HG03439 (cell line): ENCODE measurements at regions not wholly inside any gene's neighbourhood (a gene's known extent, or its start where the extent isn't known, plus 50 kb on each side); places are given as distances from the start of the nearest gene placed in this dataset.
"Not testable (repeated sequence)": the region's sequence is repeated elsewhere in the genome, so short reads cannot be mapped to it uniquely, and the experiment has no call there.

Experiments used
- ATAC-seq: cut with Tn5 transposase; IDR thresholded peaks from one replicate; pipeline ENCODE4 v1.9.1; 2021; ENCODE audit warnings: mild to moderate bottlenecking, moderate library complexity; ENCODE audit not compliant: unreplicated experiment

GRCh38 chr9:16267281-16268066, 603.0 kb downstream of the BNC2 start:
- ATAC-seq: no peak

- ATAC-seq: no peak
Measured at GRCh38 chr9:16268067-16268881, 602.2 kb downstream of the BNC2 start.

GRCh38 chr9:16271967-16272366, 598.5 kb downstream of the BNC2 start:
- ATAC-seq: no peak

DNA sequence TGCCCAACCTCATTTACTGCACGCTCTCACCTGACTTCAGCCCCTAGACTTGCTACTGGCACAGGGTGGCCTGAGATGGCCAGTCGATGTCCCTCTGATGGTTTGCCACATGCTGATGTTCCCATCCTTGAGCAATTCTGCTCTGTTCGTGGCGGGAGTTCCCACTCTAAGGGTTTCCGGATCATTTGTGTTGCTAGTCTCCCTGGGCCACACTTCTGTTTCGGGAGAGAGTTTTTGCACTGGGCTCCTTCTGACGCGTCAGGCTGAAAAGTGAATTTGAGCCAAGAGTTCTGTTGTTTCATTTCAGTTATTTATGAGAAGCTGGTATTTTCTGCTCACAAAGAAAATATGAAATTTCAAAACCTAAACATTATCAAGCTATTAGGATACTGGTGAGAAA, 597.7 kb downstream of the BNC2 start:
- ATAC-seq: no peak

DNA sequence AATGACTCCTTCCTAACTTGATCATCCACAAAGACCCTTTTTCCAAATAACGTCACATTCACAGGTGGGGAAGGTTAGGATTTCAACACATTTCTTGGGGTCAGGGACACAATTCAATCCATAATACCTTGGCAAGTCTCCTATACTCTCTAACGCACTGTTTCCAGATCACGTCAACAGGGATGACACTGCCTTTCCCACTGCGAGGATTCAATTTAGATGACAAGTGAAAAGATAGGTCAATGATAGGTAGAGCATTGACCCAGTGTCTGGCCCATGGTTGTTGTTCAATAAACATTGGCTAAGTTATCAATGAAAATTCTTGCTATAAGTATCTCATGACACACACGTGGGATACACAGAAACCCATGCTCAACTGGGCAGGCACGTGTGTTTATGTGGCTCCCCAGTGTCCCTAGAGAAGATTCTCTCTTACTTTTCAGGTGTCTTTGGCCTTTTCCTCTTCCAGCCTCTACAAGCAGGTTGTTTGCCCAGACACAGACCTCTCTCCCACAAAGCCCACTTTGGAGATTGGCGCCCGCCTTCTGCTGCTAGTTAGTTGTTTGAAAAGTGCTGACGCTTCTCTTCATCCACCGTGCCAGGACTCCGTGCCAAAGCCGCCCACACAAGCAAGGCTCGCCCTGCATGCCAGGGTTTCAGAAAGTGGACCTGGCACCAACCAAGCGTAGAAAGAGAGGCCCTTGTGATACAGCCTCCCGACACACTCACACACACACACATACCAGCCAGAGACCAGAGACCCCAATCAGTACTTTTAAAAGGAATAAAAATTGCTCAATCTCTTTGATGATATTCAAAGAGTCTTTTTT, 594.5 kb downstream of the BNC2 start:
- no peak for ATAC-seq

DNA sequence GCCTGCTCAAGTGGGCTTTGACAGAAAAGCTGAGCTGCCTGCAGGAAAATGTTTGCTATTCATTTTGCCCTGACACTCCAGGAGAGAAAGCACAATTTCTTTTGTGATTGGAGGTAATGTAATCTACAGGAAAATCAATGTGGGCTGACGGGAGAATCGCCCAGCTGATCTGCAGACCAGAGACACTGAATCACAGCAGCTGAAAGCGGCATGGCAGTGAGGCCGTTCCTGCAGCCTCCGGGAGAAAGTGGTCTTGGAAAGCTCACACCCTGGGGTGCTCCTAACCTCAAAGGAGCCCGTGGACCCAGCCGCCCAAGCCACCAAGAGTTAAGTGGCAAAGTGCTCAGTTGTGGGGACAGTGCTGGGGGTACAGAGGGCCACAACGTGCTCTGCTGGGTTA, 593.6 kb downstream of the BNC2 start:
- ATAC-seq: no peak

GRCh38 chr9:16277471-16277960, 593.0 kb downstream of the BNC2 start:
- ATAC-seq: no peak

DNA sequence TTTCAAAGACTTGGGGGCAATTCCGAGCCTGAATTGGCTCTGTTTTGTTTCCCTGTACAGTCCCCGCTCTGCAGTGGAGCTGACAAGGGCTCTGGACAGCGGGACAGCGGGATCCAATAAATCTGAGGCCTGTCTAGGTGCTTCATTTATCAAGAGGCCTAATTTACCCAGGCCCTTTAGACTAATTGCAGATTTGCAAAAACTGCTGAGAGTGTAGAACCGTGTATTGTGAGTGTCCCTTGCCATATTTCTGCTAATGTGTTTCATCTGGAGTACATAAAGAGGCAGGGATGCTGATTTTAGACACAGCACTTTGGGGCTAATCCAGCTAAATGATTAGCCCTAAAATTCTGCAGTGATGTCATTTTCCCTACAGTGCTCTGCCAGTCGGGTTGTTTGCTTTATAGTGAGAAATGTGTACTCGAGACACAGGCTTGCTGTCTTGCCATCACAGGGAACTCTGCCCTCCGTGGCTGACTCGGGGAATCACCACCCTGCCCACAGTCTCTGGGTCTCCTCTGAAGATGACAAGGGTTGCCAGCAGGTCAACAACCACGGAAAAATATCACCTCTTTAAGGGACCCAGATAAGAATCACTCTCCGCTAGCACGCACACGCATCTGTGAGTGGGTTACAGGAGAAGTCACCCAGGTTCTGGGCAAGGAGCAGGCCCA, 592.0 kb downstream of the BNC2 start:
- no peak for ATAC-seq

GRCh38 chr9:16281707-16282106, 588.8 kb downstream of the BNC2 start:
- no peak for ATAC-seq

GRCh38 chr9:16282216-16282615, 588.3 kb downstream of the BNC2 start:
- ATAC-seq: no peak

- no peak for ATAC-seq
Measured at GRCh38 chr9:16282718-16283117, 587.8 kb downstream of the BNC2 start.

GRCh38 chr9:16286160-16286559, 584.3 kb downstream of the BNC2 start:
- no peak for ATAC-seq

DNA sequence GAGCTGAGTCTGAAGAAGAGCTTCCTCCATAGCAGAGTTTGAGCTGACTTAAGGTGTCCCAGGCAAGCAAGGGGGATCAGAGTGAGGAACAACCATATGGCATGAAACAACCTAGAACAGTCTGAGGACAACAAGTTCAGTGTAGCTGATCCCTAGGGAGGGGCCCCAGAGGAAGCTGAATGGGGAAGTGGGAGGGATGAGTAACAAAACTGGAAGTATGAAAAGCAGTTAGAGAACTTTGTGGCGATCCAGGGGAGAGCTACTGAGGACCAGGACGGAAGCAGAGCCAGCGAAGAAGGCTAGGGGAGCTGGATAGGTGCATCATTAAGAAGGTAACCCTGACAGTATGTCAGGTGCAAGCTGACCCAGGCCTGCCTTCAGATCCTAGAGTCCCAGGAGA, 580.8 kb downstream of the BNC2 start:
- ATAC-seq: no peak

GRCh38 chr9:16290169-16290568, 580.3 kb downstream of the BNC2 start:
- ATAC-seq: no peak

DNA sequence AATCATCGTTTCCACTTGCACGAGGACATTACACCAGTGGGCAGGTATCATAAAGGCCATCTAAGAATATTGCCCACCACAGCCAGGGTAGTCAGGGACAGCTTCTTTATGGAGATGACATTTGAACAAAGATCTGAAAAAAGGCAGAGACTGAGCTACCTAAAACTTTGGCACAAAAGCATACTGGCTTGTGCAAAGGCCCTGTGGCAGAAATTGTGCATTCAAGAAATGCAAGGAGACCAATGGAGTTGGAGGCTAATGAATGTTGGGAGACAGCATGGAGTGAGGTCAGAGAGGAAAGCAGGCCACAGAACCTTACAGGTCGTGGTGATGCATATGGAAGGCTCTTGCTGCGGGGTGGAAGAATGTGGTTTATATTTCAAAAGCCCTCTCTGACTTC, 578.5 kb downstream of the BNC2 start:
- ATAC-seq: no peak

DNA sequence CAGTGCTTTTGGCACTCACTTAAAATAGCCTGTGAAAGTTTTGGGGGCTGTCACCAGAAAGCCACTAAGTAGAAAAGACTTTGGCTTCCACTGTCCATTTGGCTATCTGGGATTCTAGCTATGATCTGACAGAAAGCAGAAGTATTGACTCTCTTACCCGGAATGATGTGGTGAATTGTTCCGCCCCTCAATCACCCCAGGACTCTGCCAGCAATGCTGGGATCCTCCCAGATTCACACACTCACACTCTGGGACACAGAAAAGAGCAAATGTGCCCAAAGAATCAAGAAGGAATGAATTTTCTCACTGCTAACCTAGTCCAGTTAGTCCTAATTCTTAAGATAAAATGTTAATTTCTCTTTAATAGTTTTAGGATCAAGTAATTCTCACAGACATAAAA, 576.9 kb downstream of the BNC2 start:
- ATAC-seq: no peak

GRCh38 chr9:16294133-16294770, 576.2 kb downstream of the BNC2 start:
- no peak for ATAC-seq

DNA sequence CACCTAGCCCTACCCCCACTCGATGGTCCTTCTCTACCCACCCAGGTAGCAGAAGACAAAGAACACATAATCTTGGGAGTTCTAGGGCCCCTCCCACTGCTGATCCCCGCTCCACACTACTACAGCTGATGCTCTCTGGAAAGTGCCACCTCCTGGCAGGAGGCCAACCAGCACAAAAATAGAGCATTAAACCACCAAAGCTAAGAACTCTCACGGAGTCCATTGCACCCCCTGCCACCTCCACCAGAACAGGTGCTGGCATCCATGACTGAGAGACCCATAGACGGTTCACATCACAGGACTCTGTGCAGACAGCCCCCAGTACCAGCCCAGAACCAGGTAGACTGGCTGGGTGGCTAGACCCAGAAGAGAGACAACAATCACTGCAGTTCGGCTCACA, 575.5 kb downstream of the BNC2 start:
- ATAC-seq: not testable (repeated sequence)

- ATAC-seq: not testable (repeated sequence)
Measured at GRCh38 chr9:16299368-16299767, 571.1 kb downstream of the BNC2 start.

- no peak for ATAC-seq
Measured at GRCh38 chr9:16303506-16303905, 567.0 kb downstream of the BNC2 start.
